K562 (cell line): ENCODE measurements at regions not wholly inside any gene's neighbourhood (a gene's known extent, or its start where the extent isn't known, plus 50 kb on each side); places are given as distances from the start of the nearest gene placed in this dataset.

Experiments
- ATAC-seq: fragments of 200-7000 bp; cut with Tn5 transposase; 3 replicates; pipeline ENCODE4 v1.9.1; 2020; ENCODE audit warnings: moderate library complexity
- BruUV-seq: library from RNA; stranded (reverse); fragments of 400-500 nt; replicated peaks from 2 replicates; lab custom pipeline; 2021; lab: Mats Ljungman, UMichigan
- CTCF ChIA-PET: fragments of 300-600 bp; formaldehyde crosslinking; extraction: SDS; loops from one replicate; lab custom pipeline; 2021; ENCODE audit warnings: low intra/inter-chr PET ratio; lab: Yijun Ruan, JAX
- POLR2A ChIA-PET: fragments of 300-600, 350-650 bp; sonication (Branson Sonifier 250); formaldehyde crosslinking; extraction: SDS; loops from one replicate; lab custom pipeline; 2021; ENCODE audit warnings: antibody characterized with exemption, inconsistent platforms; lab: Yijun Ruan, JAX
- DNase-seq, 4 experiments: peaks; one replicate each; pipeline versions ENCODE4 v3.0.0 to v3.0.0-alpha.2; 2011 to 2018; ENCODE audit warnings: low spot score in 3 of 4, mixed read lengths in 3 of 4; ENCODE audit errors: extremely low read depth in 1 of 4
- FAIRE-seq: peaks from 2 replicates; lab custom pipeline; 2011; peaks lifted over from hg19 to GRCh38; lab: Jason Lieb, UNC
- H2AFZ ChIP-seq: 2 replicates; pipeline ENCODE4 v1.6.0; 2011; ENCODE audit warnings: low read depth, low read length, control low read depth, inconsistent platforms
- H3K27ac ChIP-seq: fragments of 200-600 bp; 3 replicates; pipeline ENCODE4 v1.8.0; 2011; ENCODE audit warnings: low read depth, mild to moderate bottlenecking, control low read depth, inconsistent platforms, low read length, moderate library complexity, mixed read lengths; ENCODE audit errors: extremely low read depth
- H3K27me3 ChIP-seq, 2 experiments: fragments of 300-600 bp in 1 of 2; 2 replicates in 1 of 2; 3 replicates in 1 of 2; pipeline versions ENCODE4 v1.6.0 to v1.8.0; 2011; ENCODE audit warnings: inconsistent platforms in 2 of 2, low read length in 2 of 2, mild to moderate bottlenecking in 1 of 2, mixed read lengths in 1 of 2, moderate library complexity in 1 of 2; ENCODE audit not compliant: control insufficient read depth in 2 of 2, insufficient read depth in 2 of 2
- H3K36me3 ChIP-seq: fragments of 300-600 bp; 3 replicates; pipeline ENCODE4 v1.8.0; 2011; ENCODE audit warnings: mild to moderate bottlenecking, low read length, inconsistent platforms; ENCODE audit not compliant: control insufficient read depth, insufficient read depth
- H3K4me1 ChIP-seq, 2 experiments: fragments of 200-600 bp in 1 of 2; replicated peaks in 1 of 2; 2 replicates in 1 of 2; 3 replicates in 1 of 2; pipeline versions ENCODE4 v1.5.1 to v1.8.0; 2011; ENCODE audit warnings: inconsistent platforms in 2 of 2, low read length in 2 of 2, mild to moderate bottlenecking in 1 of 2, mixed read lengths in 1 of 2, moderate library complexity in 1 of 2; ENCODE audit not compliant: control insufficient read depth in 2 of 2, insufficient read depth in 2 of 2
- H3K4me2 ChIP-seq: 2 replicates; pipeline ENCODE4 v1.6.1; 2011; ENCODE audit warnings: low read length, control low read depth, inconsistent platforms, mixed read lengths; ENCODE audit not compliant: insufficient read depth
- H3K4me3 ChIP-seq: fragments of 200-600 bp; sonication (generic), shearing (Covaris generic); 2 replicates; pipeline ENCODE4 v1.5.1; 2016; ENCODE audit warnings: control low read depth, inconsistent platforms
- H3K79me2 ChIP-seq: fragments of 200-600 bp; 3 replicates; pipeline ENCODE4 v1.8.0; 2011; ENCODE audit warnings: low read length, inconsistent platforms; ENCODE audit not compliant: control insufficient read depth, insufficient read depth
- H3K9ac ChIP-seq, 2 experiments: 2 replicates each; pipeline versions ENCODE4 v1.6.0 to v1.6.1; 2011; ENCODE audit warnings: low read depth in 2 of 2, low read length in 2 of 2, control low read depth in 1 of 2, inconsistent platforms in 1 of 2, mild to moderate bottlenecking in 1 of 2, mixed read lengths in 1 of 2; ENCODE audit not compliant: insufficient read depth in 1 of 2
- H3K9me1 ChIP-seq: one replicate; pipeline ENCODE4 v1.6.0; 2011; ENCODE audit warnings: inconsistent platforms, mild to moderate bottlenecking, low read length, moderate library complexity; ENCODE audit not compliant: control insufficient read depth, insufficient read depth
- H3K9me3 ChIP-seq: replicated peaks from 2 replicates; pipeline ENCODE4 v1.5.1; 2011; ENCODE audit warnings: low read depth, low read length, inconsistent platforms; ENCODE audit not compliant: control insufficient read depth, insufficient read depth
- H4K20me1 ChIP-seq: replicated peaks from 2 replicates; pipeline ENCODE4 v1.6.1; 2011; ENCODE audit warnings: low read length, inconsistent platforms, mixed read lengths; ENCODE audit not compliant: control insufficient read depth, insufficient read depth
- CBX5 ChIP-seq: IDR thresholded peaks from 2 replicates; pipeline ENCODE4 v1.6.1; 2014; ENCODE audit warnings: low read depth, borderline replicate concordance
- ETV1 ChIP-seq: fragments of 450-650 bp; conservative IDR thresholded peaks from 2 replicates; pipeline ENCODE4 v1.6.1; 2016; ENCODE audit warnings: missing genetic modification characterization, control low read depth, low read depth, missing compliant biosample characterization
- IRF2 ChIP-seq: sonication (generic); formaldehyde crosslinking; IDR thresholded peaks from 2 replicates; pipeline ENCODE4 v1.8.1; 2022; ENCODE audit warnings: mild to moderate bottlenecking, missing genetic modification reagents
- L3MBTL2 ChIP-seq: fragments of 450-650 bp; IDR thresholded peaks from 2 replicates; pipeline ENCODE4 v1.6.1; 2016; ENCODE audit warnings: mild to moderate bottlenecking, moderate library complexity
- LARP7 ChIP-seq: fragments of 450-650 bp; IDR thresholded peaks from 2 replicates; pipeline ENCODE4 v1.6.1; 2016
- MAFF ChIP-seq: IDR thresholded peaks from 2 replicates; pipeline ENCODE4 v1.6.1; 2012; ENCODE audit warnings: low read length, improper control_type of control experiment
- NR2C1 ChIP-seq, 2 experiments: fragments of 450-650 bp; IDR thresholded peaks; 2 replicates each; pipeline ENCODE4 v1.6.1; 2017; ENCODE audit warnings: mild to moderate bottlenecking in 2 of 2, antibody characterized with exemption in 1 of 2, inconsistent platforms in 1 of 2, missing compliant biosample characterization in 1 of 2, missing genetic modification characterization in 1 of 2
- PTRF ChIP-seq: fragments of 450-650 bp; IDR thresholded peaks from 2 replicates; pipeline ENCODE4 v1.6.1; 2016; ENCODE audit warnings: mild to moderate bottlenecking, missing genetic modification characterization, missing compliant biosample characterization
- SMARCA4 ChIP-seq: fragments of 450-650 bp; IDR thresholded peaks from 2 replicates; pipeline ENCODE4 v1.6.1; 2016
- SMARCC2 ChIP-seq: fragments of 450-650 bp; IDR thresholded peaks from 2 replicates; pipeline ENCODE4 v1.6.1; 2017; ENCODE audit warnings: antibody characterized with exemption, moderate library complexity, mild to moderate bottlenecking, low read depth
- SRSF1 ChIP-seq: fragments of 200-400 bp; formaldehyde crosslinking; IDR thresholded peaks from 2 replicates; pipeline ENCODE4 v1.6.1; 2017; ENCODE audit warnings: mild to moderate bottlenecking, low read depth, low read length, moderate library complexity
- TOE1 ChIP-seq, 2 experiments: fragments of 450-650 bp in 1 of 2; sonication (generic) in 1 of 2; formaldehyde crosslinking in 1 of 2; IDR thresholded peaks; 2 replicates each; pipeline versions ENCODE4 v1.7.1 to v1.8.0; 2016 to 2022; ENCODE audit warnings: borderline replicate concordance in 2 of 2, mild to moderate bottlenecking in 2 of 2, antibody characterized with exemption in 1 of 2, inconsistent platforms in 1 of 2, low read depth in 1 of 2, missing genetic modification reagents in 1 of 2, moderate library complexity in 1 of 2
- ZFP30 ChIP-seq: fragments of 250-450 bp; sonication (Bioruptor Pico); IDR thresholded peaks from 2 replicates; pipeline ENCODE4 v1.8.0; 2022; ENCODE audit warnings: moderate library complexity, mild to moderate bottlenecking, inconsistent platforms, borderline replicate concordance
- ZNF134 ChIP-seq: fragments of 250-450 bp; sonication (Bioruptor Pico); conservative IDR thresholded peaks from 2 replicates; pipeline ENCODE4 v1.4.0; 2020
- ZNF143 ChIP-seq: sonication (generic); formaldehyde crosslinking; IDR thresholded peaks from 2 replicates; pipeline ENCODE4 v1.9.0; 2022; ENCODE audit warnings: mild to moderate bottlenecking, missing genetic modification reagents
- ZZZ3 ChIP-seq: fragments of 450-650 bp; IDR thresholded peaks from 2 replicates; pipeline ENCODE4 v1.6.1; 2016; ENCODE audit warnings: antibody characterized with exemption, mild to moderate bottlenecking, moderate library complexity
- WGBS: fragments of 100-300 bp; shearing (Covaris generic); methylation state at CpG from one replicate; pipeline ENCODE4 v1.1.6; 2016; ENCODE audit warnings: low coverage, mixed read lengths; ENCODE audit not compliant: insufficient coverage; ENCODE audit errors: missing lambda C conversion rate; 5-methylcytosine and 5-hydroxymethylcytosine counted together
- in situ Hi-C: fragments of 300-500 bp; cut with MboI; formaldehyde crosslinking; loops from 4 replicates; pipeline ENCODE4 v1.15.0; 2018; ENCODE audit warnings: inconsistent platforms, mixed read lengths
- intact Hi-C: fragments of 100-400 bp; cut with micrococcal nuclease; formaldehyde crosslinking; loops from 2 replicates; pipeline ENCODE4 v1.14.2; 2022
- TF ChIP-seq, protein P1 (sequence below): fragments of 450-650 bp; conservative IDR thresholded peaks from 2 replicates; pipeline ENCODE4 v1.6.1; 2016; ENCODE audit warnings: missing genetic modification characterization, low read depth, mild to moderate bottlenecking, control low read depth, missing compliant biosample characterization
- TF ChIP-seq, protein P2 (sequence below): fragments of 200-400 bp; formaldehyde crosslinking; IDR thresholded peaks from 2 replicates; pipeline ENCODE4 v1.6.1; 2017; ENCODE audit warnings: mild to moderate bottlenecking, low read depth, low read length, moderate library complexity
- TF ChIP-seq, protein P3 (sequence below): fragments of 450-650 bp; formaldehyde crosslinking; IDR thresholded peaks from 2 replicates; pipeline ENCODE4 v1.4.0; 2020; ENCODE audit warnings: mild to moderate bottlenecking

DNA sequence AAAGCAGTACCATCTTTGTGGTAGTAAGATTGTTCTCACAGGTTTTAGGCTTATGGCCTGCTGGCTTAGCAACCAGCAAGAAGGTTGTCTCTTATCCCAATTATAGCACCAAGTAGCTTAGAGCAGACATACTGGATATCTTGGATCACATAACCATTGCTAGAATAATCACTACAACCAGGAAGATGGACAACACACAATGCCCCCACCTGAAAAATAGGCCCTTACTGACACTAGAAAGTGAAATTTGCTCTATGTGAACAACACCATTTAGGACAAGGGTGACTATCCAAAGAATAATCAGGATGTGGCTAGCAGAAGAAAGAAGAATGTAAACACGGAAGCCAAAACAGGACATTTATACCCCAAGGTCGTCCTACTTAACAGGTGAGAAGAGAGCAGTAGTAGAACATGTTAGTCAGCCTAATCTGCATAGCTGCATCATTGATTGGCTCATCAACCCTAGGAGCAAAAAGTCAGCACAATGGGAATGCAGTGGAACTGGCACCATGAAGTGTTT, 172.7 kb upstream of the MARCKS start:
- ChIA-PET POLR2A (no interaction called here), CTCF (no interaction called here)
- no peak overlapping the region for H3K27ac ChIP-seq
- no peak overlapping the region for H2AFZ ChIP-seq
- no peak overlapping the region for H3K9ac ChIP-seq
- TF ChIP-seq PTRF (no peak), SMARCC2 (no peak), ETV1 (tag) (no peak), IRF2 (CRISPR knock-in tag) (no peak), NR2C1 (IDR thresholded peaks at IDR 0.05) (no peak), NR2C1 (tag; IDR thresholded peaks at IDR 0.05) (no peak), SMARCA4 (no peak), CBX5 (no peak), LARP7 (no peak), MAFF (no peak), ZZZ3 (no peak), ZNF134 (CRISPR knock-in tag) (no peak), TOE1 (IDR thresholded peaks at IDR 0.05; ENCODE audit: borderline replicate concordance) (no peak), TOE1 (CRISPR knock-in tag; IDR thresholded peaks at IDR 0.05; ENCODE audit: borderline replicate concordance, low read depth) (no peak), ZFP30 (CRISPR knock-in tag) (no peak), L3MBTL2 (no peak), SRSF1 (no peak), ZNF143 (no peak)
- TF ChIP-seq, protein P1, sequence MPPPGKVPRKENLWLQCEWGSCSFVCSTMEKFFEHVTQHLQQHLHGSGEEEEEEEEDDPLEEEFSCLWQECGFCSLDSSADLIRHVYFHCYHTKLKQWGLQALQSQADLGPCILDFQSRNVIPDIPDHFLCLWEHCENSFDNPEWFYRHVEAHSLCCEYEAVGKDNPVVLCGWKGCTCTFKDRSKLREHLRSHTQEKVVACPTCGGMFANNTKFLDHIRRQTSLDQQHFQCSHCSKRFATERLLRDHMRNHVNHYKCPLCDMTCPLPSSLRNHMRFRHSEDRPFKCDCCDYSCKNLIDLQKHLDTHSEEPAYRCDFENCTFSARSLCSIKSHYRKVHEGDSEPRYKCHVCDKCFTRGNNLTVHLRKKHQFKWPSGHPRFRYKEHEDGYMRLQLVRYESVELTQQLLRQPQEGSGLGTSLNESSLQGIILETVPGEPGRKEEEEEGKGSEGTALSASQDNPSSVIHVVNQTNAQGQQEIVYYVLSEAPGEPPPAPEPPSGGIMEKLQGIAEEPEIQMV: no peak
- TF ChIP-seq, protein P2, sequence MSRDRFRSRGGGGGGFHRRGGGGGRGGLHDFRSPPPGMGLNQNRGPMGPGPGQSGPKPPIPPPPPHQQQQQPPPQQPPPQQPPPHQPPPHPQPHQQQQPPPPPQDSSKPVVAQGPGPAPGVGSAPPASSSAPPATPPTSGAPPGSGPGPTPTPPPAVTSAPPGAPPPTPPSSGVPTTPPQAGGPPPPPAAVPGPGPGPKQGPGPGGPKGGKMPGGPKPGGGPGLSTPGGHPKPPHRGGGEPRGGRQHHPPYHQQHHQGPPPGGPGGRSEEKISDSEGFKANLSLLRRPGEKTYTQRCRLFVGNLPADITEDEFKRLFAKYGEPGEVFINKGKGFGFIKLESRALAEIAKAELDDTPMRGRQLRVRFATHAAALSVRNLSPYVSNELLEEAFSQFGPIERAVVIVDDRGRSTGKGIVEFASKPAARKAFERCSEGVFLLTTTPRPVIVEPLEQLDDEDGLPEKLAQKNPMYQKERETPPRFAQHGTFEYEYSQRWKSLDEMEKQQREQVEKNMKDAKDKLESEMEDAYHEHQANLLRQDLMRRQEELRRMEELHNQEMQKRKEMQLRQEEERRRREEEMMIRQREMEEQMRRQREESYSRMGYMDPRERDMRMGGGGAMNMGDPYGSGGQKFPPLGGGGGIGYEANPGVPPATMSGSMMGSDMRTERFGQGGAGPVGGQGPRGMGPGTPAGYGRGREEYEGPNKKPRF: no peak
- TF ChIP-seq, protein P3, sequence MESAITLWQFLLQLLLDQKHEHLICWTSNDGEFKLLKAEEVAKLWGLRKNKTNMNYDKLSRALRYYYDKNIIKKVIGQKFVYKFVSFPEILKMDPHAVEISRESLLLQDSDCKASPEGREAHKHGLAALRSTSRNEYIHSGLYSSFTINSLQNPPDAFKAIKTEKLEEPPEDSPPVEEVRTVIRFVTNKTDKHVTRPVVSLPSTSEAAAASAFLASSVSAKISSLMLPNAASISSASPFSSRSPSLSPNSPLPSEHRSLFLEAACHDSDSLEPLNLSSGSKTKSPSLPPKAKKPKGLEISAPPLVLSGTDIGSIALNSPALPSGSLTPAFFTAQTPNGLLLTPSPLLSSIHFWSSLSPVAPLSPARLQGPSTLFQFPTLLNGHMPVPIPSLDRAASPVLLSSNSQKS (CRISPR knock-in tag): no peak
- no peak for FAIRE-seq
- no peaks in the 10 kb centered on the region for H3K79me2 ChIP-seq
- no peaks in the 10 kb centered on the region for H3K9me1 ChIP-seq
- H3K36me3 ChIP-seq: no peaks in the 10 kb centered on the region
- H3K4me1 ChIP-seq: no peaks in the 10 kb centered on the region
- no peak overlapping the region for H3K4me2 ChIP-seq
- no peak for ATAC-seq
- DNase-seq: no peak
- intact Hi-C loops: no loop called here
- H3K4me3 ChIP-seq: no peak overlapping the region
- BruUV-seq: no TSS peak
- in situ Hi-C loops: no loop called here
- no peaks in the 10 kb centered on the region for H4K20me1 ChIP-seq
- WGBS: 0% methylated on average over 2 of the region's 2 CpGs
- H3K9me3 ChIP-seq: no peaks in the 10 kb centered on the region
- no peaks in the 10 kb centered on the region for H3K27me3 ChIP-seq
